ENCODE measurements at regions not wholly inside any gene's neighbourhood (a gene's known extent, or its start where the extent isn't known, plus 50 kb on each side); places are given as distances from the start of the nearest gene placed in this dataset.

- TF ChIP-seq CTCF (IDR thresholded peaks at IDR 0.05) (no peak), POLR2A (IDR thresholded peaks at IDR 0.05) (no peak), EP300 (IDR thresholded peaks at IDR 0.05) (no peak), POLR2AphosphoS5 (IDR thresholded peaks at IDR 0.05) (no peak)
These were observed 59.7 kb upstream of the UBL3 start for GRCh38 chr13:29909975-29910674.
